Activated T-cell treated with anti-CD3 and anti-CD28 coated beads, Interleukin-2, amount 50 U/mL, for 1 hour (primary cell): ENCODE measurements at regions not wholly inside any gene's neighbourhood (a gene's known extent, or its start where the extent isn't known, plus 50 kb on each side); places are given as distances from the start of the nearest gene placed in this dataset.
"Not testable (repeated sequence)": the region's sequence is repeated elsewhere in the genome, so short reads cannot be mapped to it uniquely, and the experiment has no call there.

Experiments used
- DNase-seq: peaks from one replicate; pipeline ENCODE4 v3.0.0-alpha.2; 2020

DNA sequence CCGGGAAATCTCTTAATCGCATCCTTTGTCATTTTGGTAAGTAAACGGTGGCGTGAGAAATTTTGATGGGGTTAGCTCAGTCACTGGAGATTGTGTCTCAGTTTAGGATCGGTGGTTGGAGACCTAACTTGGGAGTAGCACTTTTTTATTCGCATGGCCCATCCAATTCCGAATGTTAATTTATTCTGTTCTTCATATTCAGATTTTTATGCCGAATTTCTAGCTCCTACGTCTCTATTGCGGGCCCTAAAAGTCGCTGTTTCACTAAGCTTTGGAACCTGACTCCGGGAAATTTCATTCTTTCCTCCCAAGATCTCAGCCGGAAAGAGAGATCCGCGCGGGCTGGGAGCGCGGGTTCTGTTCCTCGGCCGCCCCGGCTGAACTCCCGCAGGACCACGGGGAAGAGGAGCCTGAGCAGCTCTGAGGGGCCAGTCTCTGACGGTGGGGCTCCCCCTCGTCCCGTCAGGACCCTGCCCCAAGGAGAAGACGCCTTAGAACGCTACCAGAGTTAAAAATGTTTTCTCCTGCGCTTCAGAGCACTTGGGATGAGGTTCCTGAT, 279.7 kb downstream of the FAM72C start:
- no peak for DNase-seq

DNA sequence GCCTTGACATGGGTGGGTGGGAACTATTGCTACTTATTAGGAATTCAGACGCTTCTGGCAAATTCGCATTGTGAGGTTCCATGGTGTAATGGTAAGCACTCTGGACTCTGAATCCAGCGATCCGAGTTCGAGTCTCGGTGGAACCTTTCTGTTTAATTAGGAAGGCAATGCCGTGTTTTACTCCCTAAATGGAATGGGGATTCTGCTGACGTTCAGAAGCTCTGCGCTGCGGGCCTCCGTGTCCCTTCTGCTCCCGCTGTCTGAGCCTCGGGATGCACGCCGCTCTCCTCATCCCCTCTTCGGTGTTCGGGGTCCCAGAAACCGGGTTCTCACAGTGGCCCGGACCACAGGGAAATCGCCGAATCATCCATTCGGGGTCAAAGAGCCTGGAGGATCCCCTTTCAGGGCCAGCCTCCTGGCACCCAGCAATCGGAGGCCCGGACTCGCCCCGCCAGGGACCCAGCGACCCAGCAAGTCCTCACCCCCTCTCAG, 280.3 kb downstream of the FAM72C start:
- no peak for DNase-seq

GRCh38 chr1:143689781-143690180, 282.0 kb downstream of the FAM72C start:
- no peak for DNase-seq

- no peak for DNase-seq
Observed at GRCh38 chr1:143680304-143680703, 291.5 kb downstream of the FAM72C start.

- no peak for DNase-seq
Observed at GRCh38 chr1:143672983-143673382, 298.8 kb downstream of the FAM72C start.

GRCh38 chr1:143667730-143668129, 304.1 kb downstream of the FAM72C start:
- no peak for DNase-seq

GRCh38 chr1:143666851-143667250, 304.9 kb downstream of the FAM72C start:
- DNase-seq = no peak

- no peak for DNase-seq
Observed at GRCh38 chr1:143665606-143666005, 306.2 kb downstream of the FAM72C start.

DNA sequence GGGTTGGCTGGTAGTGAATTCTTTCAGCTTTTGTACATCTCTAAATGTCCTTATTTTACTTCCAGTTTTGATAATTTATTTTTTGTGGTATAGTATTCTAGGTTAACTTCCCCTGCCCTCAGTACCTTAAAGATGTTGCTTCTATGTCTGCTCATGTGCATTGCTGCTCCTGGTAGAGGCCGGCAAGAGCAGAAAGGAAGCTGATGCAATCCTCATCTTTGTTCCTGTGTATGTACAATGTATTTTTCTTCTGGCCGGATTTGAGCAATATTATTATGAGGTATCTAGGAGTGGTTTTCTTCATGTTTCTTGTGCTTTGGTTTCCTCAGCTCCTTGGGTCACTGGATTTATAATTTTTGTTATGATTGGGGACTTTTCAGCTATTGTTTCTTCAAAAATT, 308.7 kb downstream of the FAM72C start:
- not testable (repeated sequence) for DNase-seq

- no peak for DNase-seq
Observed at GRCh38 chr1:143661418-143662101, 310.2 kb downstream of the FAM72C start.

- DNase-seq = no peak
Observed at GRCh38 chr1:143660354-143660941, 311.3 kb downstream of the FAM72C start.

- DNase-seq = no peak
Observed at GRCh38 chr1:143653429-143653802, 318.4 kb downstream of the FAM72C start.

GRCh38 chr1:143652744-143653428, 318.9 kb downstream of the FAM72C start:
- DNase-seq = no peak

DNA sequence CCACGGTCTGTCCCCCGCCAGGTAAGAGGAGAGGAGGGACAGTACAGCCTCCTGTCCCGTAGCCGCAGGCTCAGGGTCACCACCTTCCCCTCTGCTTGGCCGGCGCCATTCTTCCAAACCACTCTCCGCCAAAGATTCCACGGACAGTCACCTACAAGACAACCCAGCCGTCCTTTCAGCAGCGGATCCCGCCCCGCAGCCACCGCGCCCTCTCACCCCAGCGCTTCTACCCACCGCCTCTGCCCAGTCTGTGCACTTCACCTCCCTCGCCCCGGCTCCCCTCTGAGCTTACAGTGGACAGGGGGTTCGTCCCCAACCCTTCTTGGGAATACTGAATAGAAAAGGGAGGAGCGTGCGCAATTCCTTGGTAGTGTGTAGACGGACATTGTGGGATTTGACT, 319.6 kb downstream of the FAM72C start:
- DNase-seq = no peak

DNA sequence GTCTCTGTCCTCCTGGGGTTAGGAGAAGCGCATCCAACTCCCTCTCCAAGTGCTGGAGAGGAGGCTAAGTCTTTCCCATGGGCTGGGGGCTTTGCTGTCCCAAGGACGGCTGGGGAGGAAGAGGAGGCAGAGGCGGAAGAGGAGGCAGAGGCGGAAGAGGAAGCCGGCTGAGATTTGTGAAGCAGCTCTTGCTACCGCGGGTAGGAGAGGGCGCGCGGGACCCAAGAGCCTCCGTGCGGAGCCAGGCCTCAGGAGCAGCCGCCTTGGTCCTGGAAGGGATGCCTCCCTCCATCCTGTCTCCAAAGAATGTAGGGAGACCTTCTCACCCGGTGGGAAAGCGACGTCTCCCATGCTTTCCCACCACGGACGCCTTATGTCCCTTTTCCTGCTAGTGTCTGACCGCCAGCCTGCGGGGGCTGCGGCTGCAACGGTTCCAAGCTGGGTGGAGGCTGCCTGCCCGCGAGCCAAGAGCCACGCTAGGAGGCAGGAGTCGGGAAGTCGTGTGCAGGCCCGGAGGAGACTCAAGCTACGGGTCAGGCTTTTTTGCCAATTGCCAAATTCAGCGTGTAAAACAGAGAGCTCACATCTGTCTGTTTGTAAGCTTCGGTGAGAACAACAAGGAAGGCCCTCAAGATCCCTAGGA, 320.3 kb downstream of the FAM72C start:
- no peak for DNase-seq

- not testable (repeated sequence) for DNase-seq
Observed at GRCh38 chr1:143644035-143644434, 327.8 kb downstream of the FAM72C start.

GRCh38 chr1:143643148-143643885, 328.5 kb downstream of the FAM72C start:
- no peak for DNase-seq

DNA sequence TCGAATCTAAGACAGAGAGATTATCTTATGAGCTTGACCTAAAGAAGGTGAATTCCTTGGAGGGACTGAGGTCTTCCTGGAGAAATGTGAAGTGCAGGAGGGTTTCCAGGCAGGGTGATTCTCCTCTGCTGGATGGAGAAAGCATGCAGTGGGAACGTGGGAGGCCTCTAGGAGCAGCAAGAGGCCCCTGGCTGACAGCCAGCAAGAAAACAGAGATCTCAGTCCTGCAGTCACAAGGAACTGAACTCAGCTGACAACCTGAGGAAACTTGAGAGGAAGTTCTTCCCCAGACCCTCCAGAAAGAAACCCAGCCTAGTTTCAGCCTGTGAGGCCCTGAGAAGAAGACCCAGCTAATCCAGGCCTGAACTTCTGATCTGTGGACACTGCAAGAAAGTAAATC, 345.9 kb downstream of the FAM72C start:
- no peak for DNase-seq

DNA sequence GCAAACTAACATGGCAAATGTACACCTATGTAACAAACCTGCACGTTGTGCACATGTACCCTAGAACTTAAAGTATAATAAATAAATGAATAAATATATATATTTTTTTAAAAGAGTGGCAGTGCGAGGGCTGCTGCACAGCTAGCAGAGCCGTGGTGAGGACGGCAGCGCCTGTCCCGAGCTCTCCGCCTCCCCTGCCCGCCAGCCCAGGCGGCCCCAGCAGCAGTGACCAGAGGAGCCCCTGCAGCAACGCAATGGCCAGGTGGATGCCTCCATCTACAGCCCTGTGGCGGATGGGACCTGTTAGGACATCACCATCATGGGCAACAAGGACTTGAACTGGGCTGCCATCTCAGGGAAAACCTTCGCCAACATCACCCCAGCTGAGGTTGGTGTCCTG, 351.9 kb downstream of the FAM72C start:
- no peak for DNase-seq

- DNase-seq = no peak
Observed at GRCh38 chr1:143611159-143611558, 360.6 kb downstream of the FAM72C start.

GRCh38 chr1:143610196-143610595, 361.6 kb downstream of the FAM72C start:
- DNase-seq = no peak

DNA sequence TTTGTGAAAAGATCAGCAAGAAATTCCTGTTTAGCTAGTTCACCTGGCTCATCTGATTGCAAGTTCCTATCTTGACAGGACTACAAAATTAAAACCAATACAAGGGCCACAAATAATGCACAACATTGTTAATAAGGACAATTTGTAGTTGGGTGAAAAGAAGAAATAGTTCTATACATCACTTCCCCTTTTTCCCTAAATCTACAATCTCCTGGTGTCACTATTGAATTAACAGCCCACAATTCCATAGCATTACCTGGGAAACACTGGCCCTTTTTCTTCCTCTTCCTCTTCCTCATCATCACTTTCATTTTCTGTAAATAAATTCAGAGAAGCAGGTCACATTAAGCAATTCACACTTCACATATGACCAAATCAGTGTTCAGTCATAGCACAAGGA, 366.9 kb downstream of the FAM72C start:
- no peak for DNase-seq

DNA sequence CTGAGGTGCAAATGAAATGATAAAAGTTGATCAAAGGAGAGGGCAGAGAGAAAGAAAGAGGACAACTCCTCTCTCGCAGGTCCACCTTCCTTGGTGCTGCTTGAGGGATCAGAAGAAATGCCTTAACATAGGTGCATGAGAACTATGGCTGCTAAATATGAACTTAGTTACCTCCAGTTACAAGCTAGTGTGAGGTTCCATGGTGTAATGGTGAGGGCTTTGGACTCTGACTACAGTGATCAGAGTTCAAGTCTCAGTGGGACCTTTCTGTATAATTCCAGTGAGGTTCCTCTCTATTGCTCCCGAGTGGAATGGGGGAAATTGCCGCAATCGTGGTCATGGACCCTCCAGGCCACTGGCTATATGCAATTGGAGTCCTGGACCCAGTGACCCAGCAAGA, 387.3 kb downstream of the FAM72C start:
- no peak for DNase-seq
